ENCODE measurements at regions not wholly inside any gene's neighbourhood (a gene's known extent, or its start where the extent isn't known, plus 50 kb on each side); places are given as distances from the start of the nearest gene placed in this dataset.
"Not testable (repeated sequence)": the region's sequence is repeated elsewhere in the genome, so short reads cannot be mapped to it uniquely, and the experiment has no call there.

- DNase-seq, result peak in 2 of 3 donors; percentile 10 to 18
Measured at GRCh38 chr22:26804911-26805539, 147.6 kb downstream of the MIAT start.

DNA sequence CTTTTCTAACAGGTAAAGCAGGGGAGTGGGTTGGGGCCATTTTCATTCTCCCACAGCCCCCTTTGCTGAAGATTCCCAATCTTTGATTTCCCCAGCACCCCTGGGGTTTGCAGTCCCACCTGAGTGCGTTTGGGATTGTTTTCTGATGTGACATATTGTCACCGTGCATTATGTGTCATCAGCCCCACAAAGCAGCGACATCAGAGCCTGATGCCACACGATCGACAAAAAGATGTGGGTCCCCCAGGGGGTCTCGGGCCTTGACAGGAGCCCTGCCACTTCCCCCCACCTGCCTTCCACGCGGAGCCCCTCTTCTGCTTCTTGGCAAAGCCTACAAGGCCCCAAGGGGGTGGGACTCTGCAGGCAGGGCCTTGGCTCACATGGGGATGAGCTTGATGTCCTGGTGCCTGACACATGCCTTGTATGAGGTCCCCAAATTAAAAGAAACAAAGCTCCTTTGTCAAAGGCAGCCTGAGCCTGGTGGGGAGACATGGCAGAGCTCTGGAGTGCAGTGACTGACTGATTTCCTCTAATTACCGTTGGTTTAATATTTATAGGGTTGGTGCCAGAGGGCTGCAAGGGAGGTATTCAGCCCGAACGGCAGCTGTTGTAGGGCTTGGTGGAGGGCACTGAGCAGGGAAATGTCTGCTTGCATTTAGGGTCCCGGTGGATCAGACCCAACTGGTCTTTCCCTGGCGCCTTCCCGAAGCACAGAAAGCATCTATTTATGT, 149.2 kb downstream of the MIAT start:
- no peak for DNase-seq

- peak in 2 of 3 donors; percentile 22 to 70 for DNase-seq
Measured at GRCh38 chr22:26811647-26811992, 154.2 kb downstream of the MIAT start.

- DNase-seq, result no peak
Measured at GRCh38 chr22:26812731-26813130, 155.3 kb downstream of the MIAT start.

DNA sequence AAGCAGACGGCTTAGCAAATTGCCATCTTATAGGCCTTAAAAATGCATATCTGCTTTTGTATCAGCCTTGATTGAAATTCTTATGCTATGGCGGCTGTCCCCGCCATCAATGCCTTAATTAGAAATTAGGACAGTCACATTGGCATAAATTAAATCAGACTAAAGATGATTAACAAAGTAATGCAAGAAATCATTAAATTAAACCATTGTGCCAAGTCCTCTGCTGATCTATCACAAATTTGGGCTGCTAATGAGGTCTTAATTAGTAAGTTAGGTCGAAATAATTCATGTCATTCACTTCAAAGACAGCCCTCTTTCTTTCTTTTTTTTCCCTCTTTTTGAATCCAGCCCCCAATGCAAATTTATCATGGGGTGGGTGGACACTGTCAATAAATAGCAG, 159.3 kb downstream of the MIAT start:
- DNase-seq, result no peak

DNA sequence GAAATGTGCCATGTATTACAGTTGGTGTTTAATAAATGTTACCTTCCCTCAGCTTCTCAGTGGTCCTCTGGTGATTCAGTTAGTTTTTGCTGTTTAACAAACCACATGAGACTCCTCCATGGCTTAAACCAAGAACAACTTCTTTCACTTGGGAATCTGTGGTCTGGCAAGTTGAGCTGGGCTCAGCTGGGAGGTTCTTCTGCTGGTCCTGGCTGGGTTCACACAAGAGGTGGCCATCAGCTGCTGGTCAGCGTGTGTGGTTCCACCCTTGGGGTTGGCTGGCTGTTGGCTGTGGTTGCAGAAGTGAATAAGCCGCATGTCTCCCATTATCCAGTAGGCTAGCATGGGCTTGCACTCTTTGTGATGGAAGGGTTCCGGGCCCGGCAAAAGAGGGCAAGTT, 160.5 kb downstream of the MIAT start:
- no peak for DNase-seq

DNA sequence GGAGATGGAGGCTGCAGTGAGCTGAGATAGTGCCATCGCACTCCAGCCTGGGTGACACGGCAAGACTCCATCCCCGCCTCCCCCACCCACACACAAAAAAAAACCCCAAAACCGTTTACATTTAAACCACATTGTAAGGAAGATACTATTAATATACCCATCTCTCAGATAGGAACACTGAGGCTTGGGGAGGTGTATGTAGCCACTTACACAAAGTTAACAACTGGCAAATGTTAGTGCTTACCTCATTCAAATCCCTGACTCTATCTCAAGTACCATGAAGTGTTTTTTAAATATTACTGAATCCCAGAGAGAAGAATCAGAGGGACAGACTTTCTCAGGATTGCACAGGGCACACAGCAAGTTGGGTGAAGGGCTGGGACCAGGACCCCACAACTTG, 164.5 kb downstream of the MIAT start:
- no peak for DNase-seq

GRCh38 chr22:26822313-26822712, 164.9 kb downstream of the MIAT start:
- DNase-seq, result no peak

DNA sequence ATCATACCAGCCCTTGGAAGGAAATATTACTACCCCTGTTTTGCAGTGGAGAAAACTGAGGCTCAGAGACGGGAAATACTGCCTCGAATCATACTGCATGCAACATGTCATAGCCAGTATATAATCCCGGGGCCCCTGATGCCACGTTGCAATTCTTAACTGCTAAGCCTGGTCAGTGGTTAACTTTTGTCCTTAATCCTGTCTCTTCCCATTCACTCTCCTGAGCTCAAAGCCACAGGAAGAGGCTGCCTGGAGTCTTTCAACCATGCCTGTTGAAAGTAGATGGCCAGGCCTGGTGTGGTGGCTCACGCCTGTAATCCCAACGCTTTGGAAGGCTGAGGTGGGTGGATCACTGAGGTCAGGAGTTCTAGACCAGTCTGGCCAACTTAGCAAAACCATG, 166.6 kb downstream of the MIAT start:
- DNase-seq, result no peak

GRCh38 chr22:26825960-26826935, 168.9 kb downstream of the MIAT start:
- DNase-seq, result no peak

- DNase-seq, result no peak
Measured at GRCh38 chr22:26827611-26828010, 170.2 kb downstream of the MIAT start.

GRCh38 chr22:26828311-26828710, 170.9 kb downstream of the MIAT start:
- DNase-seq, result no peak

GRCh38 chr22:26830837-26831236, 173.4 kb downstream of the MIAT start:
- peak in 2 of 3 donors; percentile 18 to 49 for DNase-seq

- DNase-seq, result no peak
Measured at GRCh38 chr22:26835023-26835422, 177.6 kb downstream of the MIAT start.

DNA sequence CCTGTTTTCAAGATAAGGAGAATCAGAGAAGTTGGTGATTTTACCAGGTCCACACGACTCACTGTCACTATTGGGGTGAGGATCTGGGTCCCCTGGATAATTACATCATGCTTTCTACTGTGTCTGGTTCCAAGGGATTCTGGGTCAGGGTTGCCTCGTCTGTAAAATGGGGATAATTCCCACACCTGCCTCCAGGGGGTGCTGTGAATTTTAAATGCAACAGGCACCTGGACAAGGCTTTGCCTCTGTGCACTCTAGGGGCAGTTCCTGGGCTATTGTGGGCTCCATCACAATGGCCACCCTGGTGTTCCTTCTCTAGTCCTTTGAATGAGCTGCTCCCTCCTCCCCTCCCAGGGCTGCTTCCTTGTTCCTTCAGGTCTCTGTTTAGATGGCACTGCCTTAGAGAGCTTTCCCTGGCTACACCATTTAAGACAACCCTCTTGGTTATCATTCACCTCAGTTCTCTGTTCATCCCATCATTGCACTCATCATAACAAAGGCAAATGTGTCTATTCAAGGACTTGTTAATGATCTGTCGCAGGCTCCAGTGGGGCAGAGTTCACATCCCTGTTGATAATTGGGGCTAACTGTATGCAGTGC, 178.6 kb downstream of the MIAT start:
- DNase-seq, result no peak

- no peak for DNase-seq
Measured at GRCh38 chr22:26837784-26838470, 180.5 kb downstream of the MIAT start.

DNA sequence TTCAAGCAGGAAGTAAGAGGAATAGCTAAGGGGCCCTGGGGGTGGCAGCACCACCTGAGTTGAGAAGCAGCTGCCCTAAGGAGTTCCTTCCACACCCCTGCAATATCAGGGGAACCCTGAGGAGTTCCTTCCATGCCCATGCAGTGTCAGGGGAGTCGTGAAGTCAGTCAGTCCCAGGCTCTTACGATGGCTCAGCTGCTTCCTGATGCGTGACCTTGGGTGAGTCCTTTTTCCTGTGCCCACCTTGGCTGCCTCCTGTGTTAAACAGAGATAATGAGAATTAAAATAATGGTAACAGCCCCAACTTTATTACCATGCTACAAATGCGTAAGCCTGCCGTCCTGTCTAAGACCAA, 181.1 kb downstream of the MIAT start:
- no peak for DNase-seq

DNA sequence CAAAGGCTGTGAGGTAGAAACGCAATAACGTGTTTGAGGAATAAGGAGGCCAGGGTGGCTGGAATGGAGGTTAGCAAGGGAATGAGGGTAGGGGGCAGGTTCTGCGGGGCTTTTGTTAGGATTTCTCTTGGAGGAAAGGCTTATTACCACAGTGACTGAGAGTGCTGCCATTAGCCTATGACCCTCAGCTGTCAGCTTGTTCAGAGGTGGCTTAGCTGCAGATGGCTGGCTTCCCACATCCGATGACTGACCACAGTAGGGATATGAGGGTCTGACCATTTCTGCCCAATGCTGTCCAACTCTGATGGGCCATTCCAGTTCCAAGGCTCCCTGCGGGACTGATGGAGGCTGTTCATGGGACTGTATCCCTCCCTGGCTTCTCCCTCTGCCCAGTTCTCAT, 181.8 kb downstream of the MIAT start:
- DNase-seq, result no peak

GRCh38 chr22:26840770-26841169, 183.4 kb downstream of the MIAT start:
- DNase-seq, result not testable (repeated sequence)

- DNase-seq, result no peak
Measured at GRCh38 chr22:26842103-26842502, 184.7 kb downstream of the MIAT start.

- no peak for DNase-seq
Measured at GRCh38 chr22:26845021-26845743, 187.8 kb downstream of the MIAT start.

Data from muscle of back (tissue), 3 donors.